ENCODE measurements at regions not wholly inside any gene's neighbourhood (a gene's known extent, or its start where the extent isn't known, plus 50 kb on each side); places are given as distances from the start of the nearest gene placed in this dataset.
"Not testable (repeated sequence)": the region's sequence is repeated elsewhere in the genome, so short reads cannot be mapped to it uniquely, and the experiment has no call there.

- H3K27me3 ChIP-seq (ENCODE audit: control insufficient read depth, insufficient read depth, low read length) = no peaks in the 10 kb centered on the region
- DNase-seq = no peak
- WGBS (ENCODE audit: insufficient coverage) = 51% methylated on average over 2 of the region's 8 CpGs
- H3K4me1 ChIP-seq (ENCODE audit: control insufficient read depth, insufficient read depth, low read length) = no peaks in the 10 kb centered on the region
- no peaks in the 10 kb centered on the region for H3K9me3 ChIP-seq (replicated peaks; ENCODE audit: control insufficient read depth, low read depth, low read length)
- H3K27ac ChIP-seq (ENCODE audit: low read length) = no peak overlapping the region
- no peak overlapping the region for H3K4me3 ChIP-seq (ENCODE audit: low read length)
- no peaks in the 10 kb centered on the region for H3K36me3 ChIP-seq (ENCODE audit: control insufficient read depth, insufficient read depth, low read length)
Measured at GRCh38 chr6:1162367-1163275, 149.3 kb upstream of the FOXQ1 start.

- not testable (repeated sequence) for H3K36me3 ChIP-seq (ENCODE audit: control insufficient read depth, insufficient read depth, low read length); H3K27ac ChIP-seq (ENCODE audit: low read length); H3K9me3 ChIP-seq (replicated peaks; ENCODE audit: control insufficient read depth, low read depth, low read length); H3K4me3 ChIP-seq (ENCODE audit: low read length); DNase-seq; H3K4me1 ChIP-seq (ENCODE audit: control insufficient read depth, insufficient read depth, low read length); H3K27me3 ChIP-seq (ENCODE audit: control insufficient read depth, insufficient read depth, low read length)
- 71% methylated on average over 3 of the region's 3 CpGs for WGBS (ENCODE audit: insufficient coverage)
Measured at GRCh38 chr6:1156411-1156810, 155.5 kb upstream of the FOXQ1 start.

GRCh38 chr6:1153696-1154245 lies 158.1 kb upstream of the FOXQ1 start:
- peaks cover 6% of the 10 kb centered on the region for H3K27me3 ChIP-seq (ENCODE audit: control insufficient read depth, insufficient read depth, low read length)
- H3K27ac ChIP-seq (ENCODE audit: low read length) = no peak overlapping the region
- no peak for DNase-seq
- H3K4me1 ChIP-seq (ENCODE audit: control insufficient read depth, insufficient read depth, low read length) = peaks cover 5% of the 10 kb centered on the region
- H3K9me3 ChIP-seq (replicated peaks; ENCODE audit: control insufficient read depth, low read depth, low read length) = peaks cover 2% of the 10 kb centered on the region
- no peaks in the 10 kb centered on the region for H3K36me3 ChIP-seq (ENCODE audit: control insufficient read depth, insufficient read depth, low read length)
- H3K4me3 ChIP-seq (ENCODE audit: low read length) = no peak overlapping the region

GRCh38 chr6:1146500-1146899 lies 165.4 kb upstream of the FOXQ1 start:
- peaks cover 9% of the 10 kb centered on the region for H3K27me3 ChIP-seq (ENCODE audit: control insufficient read depth, insufficient read depth, low read length)
- H3K9me3 ChIP-seq (replicated peaks; ENCODE audit: control insufficient read depth, low read depth, low read length) = no peaks in the 10 kb centered on the region
- H3K36me3 ChIP-seq (ENCODE audit: control insufficient read depth, insufficient read depth, low read length) = no peaks in the 10 kb centered on the region
- no peak for DNase-seq
- no peaks in the 10 kb centered on the region for H3K4me1 ChIP-seq (ENCODE audit: control insufficient read depth, insufficient read depth, low read length)
- no peak overlapping the region for H3K4me3 ChIP-seq (ENCODE audit: low read length)
- no peak overlapping the region for H3K27ac ChIP-seq (ENCODE audit: low read length)

GRCh38 chr6:1145768-1146218 lies 166.1 kb upstream of the FOXQ1 start:
- 61% methylated on average over 4 of the region's 8 CpGs for WGBS (ENCODE audit: insufficient coverage)
- Histone ChIP-seq H3K4me1 (ENCODE audit: control insufficient read depth, insufficient read depth, low read length) (no peaks in the 10 kb centered on the region), H3K27ac (ENCODE audit: low read length) (no peak overlapping the region), H3K27me3 (ENCODE audit: control insufficient read depth, insufficient read depth, low read length) (peaks cover 9% of the 10 kb centered on the region), H3K4me3 (ENCODE audit: low read length) (no peak overlapping the region), H3K9me3 (replicated peaks; ENCODE audit: control insufficient read depth, low read depth, low read length) (no peaks in the 10 kb centered on the region), H3K36me3 (ENCODE audit: control insufficient read depth, insufficient read depth, low read length) (no peaks in the 10 kb centered on the region)
- no peak for DNase-seq

GRCh38 chr6:1144842-1145767 lies 166.8 kb upstream of the FOXQ1 start:
- DNase-seq = no peak
- WGBS (ENCODE audit: insufficient coverage) = 84% methylated on average over 2 of the region's 10 CpGs
- peaks cover 6% of the 10 kb centered on the region for H3K27me3 ChIP-seq (ENCODE audit: control insufficient read depth, insufficient read depth, low read length)
- no peaks in the 10 kb centered on the region for H3K4me1 ChIP-seq (ENCODE audit: control insufficient read depth, insufficient read depth, low read length)
- no peaks in the 10 kb centered on the region for H3K36me3 ChIP-seq (ENCODE audit: control insufficient read depth, insufficient read depth, low read length)
- no peaks in the 10 kb centered on the region for H3K9me3 ChIP-seq (replicated peaks; ENCODE audit: control insufficient read depth, low read depth, low read length)
- H3K27ac ChIP-seq (ENCODE audit: low read length) = no peak overlapping the region
- no peak overlapping the region for H3K4me3 ChIP-seq (ENCODE audit: low read length)

GRCh38 chr6:1143655-1144054 lies 168.2 kb upstream of the FOXQ1 start:
- Histone ChIP-seq H3K36me3 (ENCODE audit: control insufficient read depth, insufficient read depth, low read length) (no peaks in the 10 kb centered on the region), H3K9me3 (replicated peaks; ENCODE audit: control insufficient read depth, low read depth, low read length) (no peaks in the 10 kb centered on the region), H3K27me3 (ENCODE audit: control insufficient read depth, insufficient read depth, low read length) (peaks cover 6% of the 10 kb centered on the region), H3K4me3 (ENCODE audit: low read length) (no peak overlapping the region), H3K27ac (ENCODE audit: low read length) (no peak overlapping the region), H3K4me1 (ENCODE audit: control insufficient read depth, insufficient read depth, low read length) (no peaks in the 10 kb centered on the region)
- no peak for DNase-seq
- WGBS (ENCODE audit: insufficient coverage) = 85% methylated on average over 2 of the region's 7 CpGs

GRCh38 chr6:1139155-1139890 lies 172.6 kb upstream of the FOXQ1 start:
- no peaks in the 10 kb centered on the region for H3K36me3 ChIP-seq (ENCODE audit: control insufficient read depth, insufficient read depth, low read length)
- WGBS (ENCODE audit: insufficient coverage) = no CpG with 5 or more reads among the region's 4 CpGs
- H3K27ac ChIP-seq (ENCODE audit: low read length) = no peak overlapping the region
- no peak for DNase-seq
- no peaks in the 10 kb centered on the region for H3K27me3 ChIP-seq (ENCODE audit: control insufficient read depth, insufficient read depth, low read length)
- no peaks in the 10 kb centered on the region for H3K4me1 ChIP-seq (ENCODE audit: control insufficient read depth, insufficient read depth, low read length)
- H3K4me3 ChIP-seq (ENCODE audit: low read length) = no peak overlapping the region
- H3K9me3 ChIP-seq (replicated peaks; ENCODE audit: control insufficient read depth, low read depth, low read length) = no peaks in the 10 kb centered on the region

- Histone ChIP-seq H3K27me3 (ENCODE audit: control insufficient read depth, insufficient read depth, low read length) (no peaks in the 10 kb centered on the region), H3K9me3 (replicated peaks; ENCODE audit: control insufficient read depth, low read depth, low read length) (no peaks in the 10 kb centered on the region), H3K4me1 (ENCODE audit: control insufficient read depth, insufficient read depth, low read length) (no peaks in the 10 kb centered on the region), H3K27ac (ENCODE audit: low read length) (no peak overlapping the region), H3K4me3 (ENCODE audit: low read length) (no peak overlapping the region), H3K36me3 (ENCODE audit: control insufficient read depth, insufficient read depth, low read length) (no peaks in the 10 kb centered on the region)
- 96% methylated on average over 3 of the region's 6 CpGs for WGBS (ENCODE audit: insufficient coverage)
- no peak for DNase-seq
Measured at GRCh38 chr6:1137849-1138248, 174.0 kb upstream of the FOXQ1 start.
